ENCODE measurements at regions not wholly inside any gene's neighbourhood (a gene's known extent, or its start where the extent isn't known, plus 50 kb on each side); places are given as distances from the start of the nearest gene placed in this dataset.

- no peak for TF ChIP-seq GATA2 (IDR thresholded peaks at IDR 0.05; ENCODE audit: low read depth, low read length)
- no peak for TF ChIP-seq GATA3 (IDR thresholded peaks at IDR 0.05; ENCODE audit: low read depth, low read length)
These were observed 400.1 kb downstream of the FAT4 start for GRCh38 chr4:125714845-125715244.

Measured in SH-SY5Y (cell line).